Astrocyte (in vitro differentiated cells and primary cell): ENCODE measurements at regions not wholly inside any gene's neighbourhood (a gene's known extent, or its start where the extent isn't known, plus 50 kb on each side); places are given as distances from the start of the nearest gene placed in this dataset.
A peak's percentile ranks its signal among the peaks of the same experiment; 100 is the strongest.

Experiments used
- DNase-seq: peaks from one replicate; pipeline ENCODE4 v3.0.0-alpha.2; 2010; ENCODE audit warnings: low read depth
- FAIRE-seq: peaks from 2 replicates; lab custom pipeline; 2011; peaks lifted over from hg19 to GRCh38; lab: Jason Lieb, UNC
- H2AFZ ChIP-seq: 2 replicates; pipeline ENCODE4 v1.6.0; 2012; ENCODE audit warnings: low read depth, low read length, inconsistent platforms
- H3K27ac ChIP-seq: 2 replicates; pipeline ENCODE4 v1.5.1; 2011; ENCODE audit warnings: low read depth, low read length, inconsistent platforms
- H3K27me3 ChIP-seq: 2 replicates; pipeline ENCODE4 v1.6.0; 2011; ENCODE audit warnings: low read length, inconsistent platforms; ENCODE audit not compliant: insufficient read depth
- H3K36me3 ChIP-seq: 2 replicates; pipeline ENCODE4 v1.5.1; 2011; ENCODE audit warnings: low read length, inconsistent platforms; ENCODE audit not compliant: insufficient read depth
- H3K4me1 ChIP-seq: 2 replicates; pipeline ENCODE4 v1.5.1; 2011; ENCODE audit warnings: low read length, inconsistent platforms; ENCODE audit not compliant: insufficient read depth
- H3K4me2 ChIP-seq: 2 replicates; pipeline ENCODE4 v1.6.0; 2012; ENCODE audit warnings: low read length, inconsistent platforms
- H3K4me3 ChIP-seq: 2 replicates; pipeline ENCODE4 v1.5.1; 2011; ENCODE audit warnings: low read depth, mild to moderate bottlenecking, low read length, inconsistent platforms; ENCODE audit not compliant: insufficient read depth
- H3K79me2 ChIP-seq: 2 replicates; pipeline ENCODE4 v1.6.0; 2012; ENCODE audit warnings: mild to moderate bottlenecking, low read length, inconsistent platforms; ENCODE audit not compliant: insufficient read depth
- H3K9ac ChIP-seq: 2 replicates; pipeline ENCODE4 v1.6.0; 2012; ENCODE audit warnings: mild to moderate bottlenecking, low read length, inconsistent platforms
- H3K9me3 ChIP-seq: 2 replicates; pipeline ENCODE4 v1.5.1; 2012; ENCODE audit warnings: low read depth, mild to moderate bottlenecking, low read length, inconsistent platforms; ENCODE audit not compliant: insufficient read depth
- H4K20me1 ChIP-seq: 2 replicates; pipeline ENCODE4 v1.6.0; 2012; ENCODE audit warnings: low read length, inconsistent platforms; ENCODE audit not compliant: insufficient read depth
- H3K27ac Mint-ChIP-seq: one replicate; pipeline ENCODE4 v1.8.0; 2021; ENCODE audit warnings: mild to moderate bottlenecking, mixed read lengths; ENCODE audit not compliant: unreplicated experiment
- H3K27me3 Mint-ChIP-seq: one replicate; pipeline ENCODE4 v1.8.0; 2021; ENCODE audit warnings: low read depth, mixed read lengths; ENCODE audit not compliant: unreplicated experiment
- H3K36me3 Mint-ChIP-seq: one replicate; pipeline ENCODE4 v1.8.0; 2021; ENCODE audit warnings: low read depth, mixed read lengths; ENCODE audit not compliant: unreplicated experiment
- H3K4me1 Mint-ChIP-seq: one replicate; pipeline ENCODE4 v1.8.0; 2021; ENCODE audit warnings: low read depth, mixed read lengths; ENCODE audit not compliant: unreplicated experiment
- H3K4me3 Mint-ChIP-seq: one replicate; pipeline ENCODE4 v1.8.0; 2021; ENCODE audit warnings: mild to moderate bottlenecking, moderate library complexity, mixed read lengths; ENCODE audit not compliant: unreplicated experiment
- H3K9me3 Mint-ChIP-seq: one replicate; pipeline ENCODE4 v1.8.0; 2021; ENCODE audit warnings: mild to moderate bottlenecking, mixed read lengths; ENCODE audit not compliant: unreplicated experiment
- EZH2 ChIP-seq: IDR thresholded peaks from 2 replicates; pipeline ENCODE4 v1.6.1; 2012; ENCODE audit warnings: mild to moderate bottlenecking, low read length, inconsistent platforms; ENCODE audit not compliant: insufficient read depth
- TF ChIP-seq, protein P1 (sequence below): IDR thresholded peaks from 2 replicates; pipeline ENCODE4 v1.5.1; 2011; ENCODE audit warnings: low read depth, mild to moderate bottlenecking, inconsistent platforms, low read length, moderate library complexity; ENCODE audit not compliant: insufficient read depth

DNA sequence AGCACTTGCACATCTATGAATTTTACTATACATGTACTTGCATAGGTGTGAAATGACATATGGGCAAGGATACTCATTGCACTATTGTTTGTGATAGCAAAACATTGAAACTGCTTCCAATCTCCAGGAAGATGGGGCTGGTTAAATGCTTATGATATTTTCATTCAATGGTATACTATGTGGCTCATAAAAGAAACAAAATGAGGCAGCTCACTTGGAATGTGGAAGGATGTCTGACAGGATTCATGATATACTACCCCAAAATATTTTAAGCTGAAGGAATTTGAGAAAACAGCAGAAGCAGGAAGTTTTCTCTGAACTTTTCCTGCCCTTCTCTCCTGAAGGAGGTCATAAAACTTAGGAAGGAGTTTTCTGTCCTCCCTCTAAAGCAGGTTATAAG is 99.6 kb upstream of the CAST start:
- peak overlapping the region; percentile 48 for H3K27ac Mint-ChIP-seq
- peak overlapping the region; percentile 56 for H3K4me2 ChIP-seq
- TF ChIP-seq EZH2: no peak
- TF ChIP-seq, protein P1, sequence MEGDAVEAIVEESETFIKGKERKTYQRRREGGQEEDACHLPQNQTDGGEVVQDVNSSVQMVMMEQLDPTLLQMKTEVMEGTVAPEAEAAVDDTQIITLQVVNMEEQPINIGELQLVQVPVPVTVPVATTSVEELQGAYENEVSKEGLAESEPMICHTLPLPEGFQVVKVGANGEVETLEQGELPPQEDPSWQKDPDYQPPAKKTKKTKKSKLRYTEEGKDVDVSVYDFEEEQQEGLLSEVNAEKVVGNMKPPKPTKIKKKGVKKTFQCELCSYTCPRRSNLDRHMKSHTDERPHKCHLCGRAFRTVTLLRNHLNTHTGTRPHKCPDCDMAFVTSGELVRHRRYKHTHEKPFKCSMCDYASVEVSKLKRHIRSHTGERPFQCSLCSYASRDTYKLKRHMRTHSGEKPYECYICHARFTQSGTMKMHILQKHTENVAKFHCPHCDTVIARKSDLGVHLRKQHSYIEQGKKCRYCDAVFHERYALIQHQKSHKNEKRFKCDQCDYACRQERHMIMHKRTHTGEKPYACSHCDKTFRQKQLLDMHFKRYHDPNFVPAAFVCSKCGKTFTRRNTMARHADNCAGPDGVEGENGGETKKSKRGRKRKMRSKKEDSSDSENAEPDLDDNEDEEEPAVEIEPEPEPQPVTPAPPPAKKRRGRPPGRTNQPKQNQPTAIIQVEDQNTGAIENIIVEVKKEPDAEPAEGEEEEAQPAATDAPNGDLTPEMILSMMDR: no peak
- peak; percentile 64 for DNase-seq
- H3K9me3 ChIP-seq: no peaks in the 10 kb centered on the region
- FAIRE-seq: peak; percentile 81
- no peaks in the 10 kb centered on the region for H3K36me3 Mint-ChIP-seq
- H3K4me1 Mint-ChIP-seq: peaks cover 22% of the 10 kb centered on the region
- H3K27ac ChIP-seq: peak overlapping the region; percentile 76
- H3K27me3 Mint-ChIP-seq: peaks cover 2% of the 10 kb centered on the region
- no peaks in the 10 kb centered on the region for H4K20me1 ChIP-seq
- no peak overlapping the region for H2AFZ ChIP-seq
- H3K36me3 ChIP-seq: no peaks in the 10 kb centered on the region
- H3K4me1 ChIP-seq: peaks cover 38% of the 10 kb centered on the region
- no peaks in the 10 kb centered on the region for H3K27me3 ChIP-seq
- no peaks in the 10 kb centered on the region for H3K79me2 ChIP-seq
- no peak overlapping the region for H3K4me3 Mint-ChIP-seq
- H3K9me3 Mint-ChIP-seq: peaks cover 2% of the 10 kb centered on the region
- H3K4me3 ChIP-seq: no peak overlapping the region
- H3K9ac ChIP-seq: peak overlapping the region; percentile 60

DNA sequence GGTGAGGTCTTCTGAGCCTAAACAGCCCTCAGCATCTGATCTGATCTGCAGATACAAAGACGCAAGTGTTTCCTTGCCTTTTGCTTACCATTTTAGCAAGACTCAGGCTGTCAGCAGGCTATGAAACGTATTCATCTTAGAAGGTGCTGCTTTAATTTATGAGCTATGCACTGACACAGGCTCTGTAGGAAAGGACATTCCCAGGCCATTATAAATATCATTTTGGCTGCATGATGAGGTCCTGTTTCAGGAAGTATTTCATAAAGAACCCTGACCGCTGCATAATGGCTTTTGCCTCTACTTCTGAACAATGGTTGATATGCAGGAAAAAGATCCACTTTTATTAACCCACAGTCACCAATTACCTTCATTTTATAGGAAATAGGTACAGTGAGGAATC is 98.4 kb upstream of the CAST start:
- DNase-seq (no peak), FAIRE-seq (no peak)
- Histone ChIP-seq H3K27ac (peak overlapping the region; percentile 76), H3K9me3 (no peaks in the 10 kb centered on the region), H3K4me3 (no peak overlapping the region), H3K36me3 (no peaks in the 10 kb centered on the region), H2AFZ (no peak overlapping the region), H3K9ac (no peak overlapping the region), H4K20me1 (no peaks in the 10 kb centered on the region), H3K79me2 (no peaks in the 10 kb centered on the region), H3K4me2 (no peak overlapping the region), H3K4me1 (peaks cover 40% of the 10 kb centered on the region), H3K27me3 (no peaks in the 10 kb centered on the region)
- TF ChIP-seq, protein P1: no peak
- no peak for TF ChIP-seq EZH2
- no peak overlapping the region for H3K4me3 Mint-ChIP-seq
- no peaks in the 10 kb centered on the region for H3K9me3 Mint-ChIP-seq
- H3K27me3 Mint-ChIP-seq: no peaks in the 10 kb centered on the region
- H3K36me3 Mint-ChIP-seq: no peaks in the 10 kb centered on the region
- peaks cover 29% of the 10 kb centered on the region for H3K4me1 Mint-ChIP-seq
- H3K27ac Mint-ChIP-seq: no peak overlapping the region

DNA sequence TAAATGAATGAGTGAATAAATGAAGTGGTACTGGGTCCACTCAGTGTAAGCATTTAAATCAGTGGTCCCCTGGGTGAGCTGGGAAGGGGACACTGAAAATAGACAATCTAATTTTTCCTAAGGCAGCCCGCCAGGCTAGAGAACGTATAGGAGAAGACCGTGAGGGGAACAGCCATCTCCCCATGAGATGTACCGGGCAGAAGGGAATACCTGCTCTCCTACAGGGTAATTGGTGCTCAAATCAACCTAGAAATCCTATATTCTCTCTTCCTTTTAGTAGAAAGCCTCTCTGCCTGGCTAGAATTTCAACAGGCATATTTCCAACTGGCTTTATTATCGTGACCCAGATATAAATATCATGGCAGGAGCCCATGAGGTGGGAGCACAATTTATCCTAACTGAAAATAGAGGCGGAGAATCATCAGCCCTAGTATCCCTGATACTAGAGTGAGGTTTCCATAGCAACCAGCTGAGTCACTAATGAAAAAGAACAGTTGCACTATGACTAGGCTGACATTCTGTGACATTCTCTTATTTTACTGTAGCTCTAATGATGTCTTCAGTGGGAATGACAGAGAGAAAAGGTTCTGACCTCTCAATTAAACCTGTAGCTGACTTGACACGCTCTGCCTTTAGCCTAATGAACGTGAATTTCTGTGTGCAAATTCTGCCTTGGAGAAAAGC is 96.5 kb upstream of the CAST start:
- H3K27ac Mint-ChIP-seq: peak overlapping the region; percentile 28
- TF ChIP-seq, protein P1: no peak
- no peak for TF ChIP-seq EZH2
- H3K27ac ChIP-seq: peak overlapping the region; percentile 81
- peaks cover 44% of the 10 kb centered on the region for H3K4me1 Mint-ChIP-seq
- H3K4me2 ChIP-seq: peak overlapping the region; percentile 68
- peak; percentile 88 for FAIRE-seq
- H3K36me3 Mint-ChIP-seq: no peaks in the 10 kb centered on the region
- H3K9me3 Mint-ChIP-seq: no peaks in the 10 kb centered on the region
- no peaks in the 10 kb centered on the region for H3K9me3 ChIP-seq
- H3K4me3 ChIP-seq: no peak overlapping the region
- peaks cover 46% of the 10 kb centered on the region for H3K4me1 ChIP-seq
- no peaks in the 10 kb centered on the region for H3K36me3 ChIP-seq
- H3K4me3 Mint-ChIP-seq: no peak overlapping the region
- H3K9ac ChIP-seq: peak overlapping the region; percentile 59
- peak; percentile 78 for DNase-seq
- no peaks in the 10 kb centered on the region for H3K27me3 ChIP-seq
- H2AFZ ChIP-seq: no peak overlapping the region
- H3K79me2 ChIP-seq: no peaks in the 10 kb centered on the region
- no peaks in the 10 kb centered on the region for H4K20me1 ChIP-seq
- no peaks in the 10 kb centered on the region for H3K27me3 Mint-ChIP-seq
